ENCODE measurements at regions not wholly inside any gene's neighbourhood (a gene's known extent, or its start where the extent isn't known, plus 50 kb on each side); places are given as distances from the start of the nearest gene placed in this dataset.

- TF ChIP-seq POLR2A (IDR thresholded peaks at IDR 0.05), result no peak
- TF ChIP-seq, protein P1, sequence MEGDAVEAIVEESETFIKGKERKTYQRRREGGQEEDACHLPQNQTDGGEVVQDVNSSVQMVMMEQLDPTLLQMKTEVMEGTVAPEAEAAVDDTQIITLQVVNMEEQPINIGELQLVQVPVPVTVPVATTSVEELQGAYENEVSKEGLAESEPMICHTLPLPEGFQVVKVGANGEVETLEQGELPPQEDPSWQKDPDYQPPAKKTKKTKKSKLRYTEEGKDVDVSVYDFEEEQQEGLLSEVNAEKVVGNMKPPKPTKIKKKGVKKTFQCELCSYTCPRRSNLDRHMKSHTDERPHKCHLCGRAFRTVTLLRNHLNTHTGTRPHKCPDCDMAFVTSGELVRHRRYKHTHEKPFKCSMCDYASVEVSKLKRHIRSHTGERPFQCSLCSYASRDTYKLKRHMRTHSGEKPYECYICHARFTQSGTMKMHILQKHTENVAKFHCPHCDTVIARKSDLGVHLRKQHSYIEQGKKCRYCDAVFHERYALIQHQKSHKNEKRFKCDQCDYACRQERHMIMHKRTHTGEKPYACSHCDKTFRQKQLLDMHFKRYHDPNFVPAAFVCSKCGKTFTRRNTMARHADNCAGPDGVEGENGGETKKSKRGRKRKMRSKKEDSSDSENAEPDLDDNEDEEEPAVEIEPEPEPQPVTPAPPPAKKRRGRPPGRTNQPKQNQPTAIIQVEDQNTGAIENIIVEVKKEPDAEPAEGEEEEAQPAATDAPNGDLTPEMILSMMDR (IDR thresholded peaks at IDR 0.05), result no peak
These were observed 105.0 kb upstream of the FRMD6 start for GRCh38 chr14:51546603-51547258.
